GM19238 (cell line): ENCODE measurements at regions not wholly inside any gene's neighbourhood (a gene's known extent, or its start where the extent isn't known, plus 50 kb on each side); places are given as distances from the start of the nearest gene placed in this dataset.
A peak's percentile ranks its signal among the peaks of the same experiment; 100 is the strongest.
"Not testable (repeated sequence)": the region's sequence is repeated elsewhere in the genome, so short reads cannot be mapped to it uniquely, and the experiment has no call there.

Experiments
- DNase-seq: peaks from one replicate; pipeline ENCODE4 v3.0.0; 2011; ENCODE audit warnings: low spot score; ENCODE audit not compliant: insufficient read length

DNA sequence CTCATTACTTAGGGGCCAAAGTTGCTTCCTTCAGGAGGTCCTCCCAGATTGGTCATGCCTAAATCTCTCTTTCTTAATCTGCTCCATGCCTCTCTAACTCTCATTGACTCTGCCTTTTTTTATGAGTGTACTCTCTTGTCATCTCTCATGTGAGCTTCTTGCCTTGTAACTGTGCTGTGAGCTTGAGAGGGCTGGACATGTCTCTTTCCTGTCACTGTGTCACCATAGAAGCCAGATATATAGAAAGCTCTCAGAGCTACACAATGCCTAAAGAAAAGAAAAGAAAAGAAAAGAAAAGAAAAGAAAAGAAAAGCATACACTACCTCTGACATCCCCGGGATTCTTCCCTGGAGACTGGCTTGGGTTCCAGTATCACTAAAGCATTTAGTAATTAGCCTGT is 161.5 kb upstream of the SKOR2 start:
- DNase-seq = no peak

DNA sequence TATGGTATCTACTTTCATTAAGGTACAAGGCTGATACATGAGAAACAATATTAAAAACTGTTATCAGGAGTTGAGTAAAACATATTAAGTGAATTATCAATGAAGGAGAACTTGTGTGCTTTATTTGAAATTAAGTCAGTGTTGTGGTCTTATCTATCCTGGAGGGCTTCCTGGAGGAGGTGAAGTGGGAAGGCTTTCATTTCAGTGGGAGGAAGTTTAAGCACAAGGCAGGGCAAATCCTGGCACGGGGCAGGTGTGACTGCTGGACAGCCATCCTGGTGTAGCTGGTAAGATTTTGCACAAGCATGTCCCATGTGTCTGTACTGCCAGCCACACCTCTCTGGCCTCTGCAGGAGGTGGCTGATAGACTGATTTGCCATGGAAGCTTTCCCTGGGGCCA is 159.7 kb upstream of the SKOR2 start:
- no peak for DNase-seq

DNA sequence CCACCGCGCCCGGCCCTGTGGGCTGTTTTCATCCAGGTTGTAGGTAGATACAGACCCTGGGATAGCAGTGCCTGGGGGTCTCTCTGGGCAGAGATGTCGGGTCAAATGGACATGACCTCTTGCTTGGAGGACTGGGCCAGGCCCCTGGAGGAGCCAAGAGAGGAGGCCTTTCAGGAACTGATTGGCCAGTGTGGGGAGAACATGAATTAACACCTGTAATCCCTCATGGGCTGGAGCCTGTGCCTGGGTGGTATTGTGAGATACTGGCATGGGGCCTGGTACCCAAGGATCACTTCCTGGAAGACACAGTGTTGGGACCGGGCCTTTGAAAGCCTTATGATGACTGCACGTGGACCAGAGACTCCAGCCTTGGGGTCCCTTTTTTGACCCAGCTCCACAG is 158.7 kb upstream of the SKOR2 start:
- DNase-seq = no peak

DNA sequence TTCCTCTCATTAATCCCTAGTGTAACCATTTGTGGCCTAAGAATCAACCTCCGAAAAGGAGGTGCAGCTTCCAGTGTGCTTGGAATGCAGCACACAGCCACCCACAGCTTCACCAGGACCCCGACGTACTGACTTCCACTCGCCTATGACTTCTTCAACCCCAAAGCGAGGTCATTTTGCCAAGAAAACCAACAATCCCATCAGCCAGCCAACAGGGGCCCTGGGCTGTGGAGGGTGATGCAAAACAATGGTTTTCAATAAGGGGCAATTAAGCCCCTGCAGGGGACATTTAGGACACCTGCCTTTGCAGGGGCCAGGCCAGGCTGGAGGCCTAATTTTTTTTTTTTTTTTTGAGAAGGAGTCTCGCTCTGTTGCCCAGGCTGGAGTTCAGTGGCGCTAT is 158.1 kb upstream of the SKOR2 start:
- no peak for DNase-seq

DNA sequence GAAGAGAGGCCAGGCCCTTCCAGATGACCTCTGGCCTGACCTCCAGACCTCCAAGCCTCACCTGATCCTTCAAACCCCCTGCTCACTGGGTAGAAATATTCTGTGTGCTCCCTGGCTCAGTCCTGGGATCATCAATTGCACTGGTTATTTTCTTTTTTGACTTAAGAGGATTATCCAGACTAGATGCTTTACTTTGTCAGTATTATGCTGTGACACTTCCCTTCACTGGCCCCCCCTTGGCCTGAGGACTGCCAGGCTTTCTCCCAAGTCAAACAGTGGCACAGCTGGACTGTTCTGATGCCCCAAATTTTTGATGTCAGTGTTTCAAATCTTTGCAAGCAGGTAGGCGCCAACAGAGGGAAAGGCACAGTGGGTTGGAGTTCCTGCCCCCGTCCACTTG is 156.3 kb upstream of the SKOR2 start:
- DNase-seq = no peak

DNA sequence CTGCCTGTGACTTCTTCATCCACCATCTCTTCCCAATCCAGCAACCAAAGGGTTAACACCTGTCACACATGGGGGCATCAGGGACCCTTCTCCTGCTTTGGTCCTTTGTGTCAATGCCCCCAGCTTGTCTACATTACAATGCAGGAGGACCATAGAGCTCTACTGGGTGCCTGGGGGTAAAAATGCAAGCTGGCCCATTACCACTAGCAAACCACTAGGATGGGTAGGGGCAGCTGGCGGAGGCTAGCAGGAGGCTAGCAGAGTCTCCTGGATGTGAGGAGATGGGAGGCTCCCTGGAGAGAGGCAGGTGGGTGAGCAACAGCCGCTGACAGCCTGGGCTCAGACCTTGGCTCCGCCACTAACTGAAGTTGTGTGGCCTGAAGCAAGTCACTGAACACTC is 153.4 kb upstream of the SKOR2 start:
- DNase-seq = no peak

DNA sequence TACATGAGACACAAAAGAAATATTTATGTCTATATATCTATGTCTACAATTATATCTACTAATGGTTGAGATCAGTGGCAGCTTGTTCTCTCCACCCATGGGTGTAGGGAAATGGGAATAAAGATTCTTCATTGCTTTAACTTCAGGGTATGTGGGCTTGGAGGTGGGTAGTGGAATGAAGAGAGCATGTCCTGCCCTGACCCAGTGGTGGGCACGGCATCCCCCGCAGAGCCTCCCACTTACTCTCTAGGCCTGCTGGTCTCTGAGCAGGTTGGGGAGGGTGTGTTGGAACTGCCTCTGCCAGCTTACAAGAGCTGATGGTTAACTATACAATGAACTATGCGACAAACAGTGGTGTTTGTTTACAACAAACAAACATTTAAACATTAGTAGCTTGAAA is 152.5 kb upstream of the SKOR2 start:
- no peak for DNase-seq

DNA sequence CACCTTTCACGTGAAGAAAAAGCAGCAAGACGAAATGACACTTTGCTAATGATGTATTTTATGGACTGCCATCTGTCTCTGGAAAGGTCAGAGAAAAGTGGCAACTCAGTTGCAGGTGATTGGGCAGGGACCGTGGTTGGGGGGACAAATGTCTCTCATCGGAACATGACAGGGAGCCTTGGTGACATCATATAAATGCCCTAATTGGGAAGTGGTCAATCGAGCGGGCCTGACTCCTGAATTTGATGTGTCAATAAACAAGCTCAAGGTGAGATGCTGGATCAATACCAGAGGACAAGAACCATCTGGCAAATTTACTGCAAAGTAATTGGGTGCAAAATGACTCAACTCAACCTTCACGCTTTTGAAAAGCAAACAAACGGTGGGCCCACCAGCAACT is 151.9 kb upstream of the SKOR2 start:
- no peak for DNase-seq

DNA sequence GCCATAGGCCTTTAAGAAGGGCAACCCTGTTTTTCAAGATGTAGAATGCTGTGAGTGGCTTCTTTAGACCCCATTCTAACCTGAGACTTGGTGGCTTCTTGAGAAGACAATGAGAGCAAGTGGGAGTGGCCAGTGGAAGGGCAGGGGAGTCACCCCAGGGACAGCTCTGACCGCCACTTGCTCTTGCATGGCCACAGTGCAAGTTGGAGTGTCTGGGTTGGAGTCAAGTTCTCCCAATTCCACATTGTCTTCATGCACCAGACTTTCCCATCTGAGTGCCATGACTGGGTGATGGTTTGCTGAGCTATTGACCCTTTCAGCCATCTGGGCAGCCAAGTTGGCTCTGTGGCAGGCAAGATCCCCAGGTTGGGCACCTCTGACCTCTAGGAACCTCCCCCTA is 148.0 kb upstream of the SKOR2 start:
- no peak for DNase-seq

DNA sequence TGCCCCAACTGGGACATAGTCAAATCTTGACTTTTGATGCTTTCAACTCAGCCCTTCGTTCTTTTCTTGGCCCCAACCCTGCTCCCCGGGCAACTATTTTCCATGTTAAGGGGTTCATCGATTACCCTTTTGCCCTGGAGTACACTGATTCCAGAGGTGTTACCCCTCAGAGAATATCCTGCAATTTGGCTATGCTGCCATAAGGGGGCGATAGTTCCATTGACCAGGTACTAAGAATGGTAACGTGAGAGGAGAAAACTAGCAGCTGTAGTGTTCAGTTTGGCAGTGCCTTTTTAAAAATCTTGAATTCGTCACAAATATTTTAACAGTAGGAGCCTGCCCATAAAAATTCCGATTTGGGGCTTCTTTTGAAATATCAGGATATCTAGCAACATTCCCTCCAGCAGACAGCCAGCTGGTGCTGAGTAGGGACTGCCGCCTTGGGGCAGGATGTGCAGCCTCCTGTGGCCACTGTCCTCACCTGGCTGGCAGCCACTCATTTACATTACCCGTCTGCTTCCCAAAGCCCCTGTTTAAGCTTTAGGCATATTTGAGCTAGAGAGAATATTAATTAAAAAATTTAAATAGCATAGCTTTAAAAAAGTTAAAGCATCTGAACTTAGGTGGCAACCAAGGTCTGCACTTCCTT is 146.3 kb upstream of the SKOR2 start:
- peak; percentile 13 for DNase-seq

DNA sequence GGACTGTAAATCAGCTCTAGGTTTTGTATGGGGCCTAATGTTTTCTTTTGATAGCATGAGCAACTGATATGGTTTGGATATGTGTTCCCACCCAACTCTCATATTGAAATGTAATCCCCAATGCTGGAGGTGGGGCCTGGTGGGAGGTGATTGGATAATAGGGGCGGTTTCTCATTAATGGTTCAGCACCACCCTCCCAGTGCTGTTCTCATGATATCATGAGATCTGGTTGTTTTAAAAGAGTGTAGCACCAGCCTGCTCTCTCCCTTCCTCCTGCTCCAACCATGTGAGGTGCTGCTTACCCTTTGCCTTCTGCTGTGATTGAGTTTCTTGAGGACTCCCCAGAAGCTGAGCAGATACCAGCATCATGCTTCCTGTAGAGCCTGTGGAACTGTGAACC is 140.2 kb upstream of the SKOR2 start:
- no peak for DNase-seq

DNA sequence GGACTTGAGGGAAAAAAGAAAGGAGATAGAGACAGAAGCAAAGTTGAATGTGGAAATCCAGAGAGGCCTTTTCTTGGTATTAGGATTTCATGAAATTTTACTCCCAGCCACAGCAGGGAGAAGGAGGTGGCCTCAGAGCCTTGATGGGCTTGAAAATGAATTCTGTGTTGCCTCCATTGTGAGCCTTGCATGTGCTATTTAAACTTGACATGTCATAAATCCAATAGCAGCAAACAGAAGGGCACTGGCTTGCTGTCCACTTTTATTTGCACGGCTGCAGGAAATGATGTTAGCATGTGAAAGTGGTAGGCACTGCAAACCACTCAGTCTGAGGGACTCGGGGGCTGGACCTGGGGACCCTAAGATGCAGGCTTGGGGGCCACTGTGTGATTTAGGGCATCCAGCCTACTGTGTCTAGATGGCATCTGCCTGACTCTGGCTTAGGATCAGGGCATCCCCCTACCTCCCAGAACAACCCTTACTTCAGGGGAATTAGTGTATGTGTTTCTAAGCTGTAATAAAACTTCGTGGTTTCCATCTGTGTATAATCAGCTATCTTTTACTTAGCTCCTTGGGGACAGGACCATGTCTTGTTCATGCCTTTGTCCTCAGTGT is 139.1 kb upstream of the SKOR2 start:
- DNase-seq = no peak

DNA sequence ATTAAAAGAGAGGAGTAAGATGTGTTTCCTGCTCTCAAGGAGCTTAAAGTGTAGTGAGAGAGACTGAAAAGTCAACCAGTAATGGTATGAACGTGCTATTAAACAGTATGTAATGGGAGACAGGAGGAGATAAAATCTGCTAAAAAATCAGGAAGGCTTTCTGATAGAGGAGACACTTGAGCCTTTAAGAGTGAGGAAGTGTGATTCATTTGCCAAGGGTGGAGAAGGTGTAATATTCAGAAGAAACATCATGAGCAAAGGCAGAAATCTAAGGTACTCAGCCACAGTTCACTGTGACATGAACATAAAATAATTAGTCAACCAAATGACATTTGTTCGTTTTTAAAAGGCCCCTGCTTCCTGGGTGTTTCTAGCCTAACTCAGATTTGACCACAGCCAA is 137.8 kb upstream of the SKOR2 start:
- no peak for DNase-seq

DNA sequence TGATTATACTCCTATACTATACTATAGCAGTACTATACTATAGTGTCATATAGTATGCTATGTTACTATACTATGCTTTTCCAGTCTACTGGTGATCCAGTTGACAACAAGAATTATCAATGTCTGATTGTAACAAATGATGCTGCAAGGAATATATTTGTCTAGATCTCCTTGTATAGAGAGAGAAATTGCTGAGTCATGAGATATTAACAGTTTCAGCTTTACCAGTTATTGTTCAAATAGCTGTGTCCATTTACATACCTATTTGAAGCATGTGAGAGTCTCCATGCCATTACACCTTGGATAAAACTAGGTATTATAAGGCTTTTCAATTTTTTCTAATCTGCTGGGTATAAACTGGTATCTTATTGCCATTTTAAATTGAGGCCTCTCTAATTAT is 136.4 kb upstream of the SKOR2 start:
- no peak for DNase-seq

DNA sequence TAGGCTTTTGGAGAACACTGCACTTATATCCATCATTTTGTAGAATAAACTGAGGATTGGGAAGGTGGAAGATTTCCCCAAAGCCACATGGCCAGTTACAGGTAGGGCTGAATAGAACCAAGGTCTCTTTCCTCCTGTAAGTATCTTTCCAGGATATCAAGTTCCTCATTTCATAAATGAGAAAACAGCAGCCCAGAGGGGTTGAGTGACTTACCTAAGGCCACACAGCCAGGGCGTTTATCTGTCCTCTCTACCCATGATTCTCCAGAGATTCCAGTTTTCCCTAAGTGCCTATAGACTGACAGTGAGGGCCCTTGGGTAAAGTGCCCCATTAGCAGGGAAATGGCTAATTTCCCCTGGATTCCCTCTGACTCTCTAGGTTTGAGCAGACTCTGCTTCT is 132.3 kb upstream of the SKOR2 start:
- no peak for DNase-seq

DNA sequence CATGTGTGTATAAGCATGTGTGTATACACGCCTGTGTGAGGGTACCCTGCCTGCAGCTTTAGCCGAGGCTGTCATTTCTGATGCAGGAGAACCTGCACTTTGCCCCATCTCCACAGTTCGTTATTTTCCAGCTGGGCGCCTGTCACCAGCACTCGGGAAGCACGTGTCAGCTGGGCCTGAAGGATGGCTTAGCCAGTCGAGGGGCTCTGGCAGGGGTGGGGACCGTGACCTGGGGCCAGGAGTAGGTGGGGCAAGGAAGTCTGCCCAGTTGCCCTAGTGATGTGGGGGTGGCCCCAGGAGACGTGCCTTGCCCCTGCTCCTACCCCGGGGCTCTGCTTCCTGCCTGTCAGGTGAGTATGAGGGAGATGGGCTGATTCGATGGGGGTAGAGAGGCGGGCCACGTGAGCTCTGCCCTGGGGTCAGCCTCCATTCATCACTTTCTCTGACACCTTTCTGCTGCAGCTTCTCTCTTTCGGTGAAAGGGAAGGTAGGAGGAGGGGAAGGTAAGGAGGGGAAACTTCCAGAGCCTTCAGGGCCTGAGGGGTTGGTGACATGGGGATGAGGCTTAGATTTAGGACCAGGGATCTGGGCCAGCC is 130.6 kb upstream of the SKOR2 start:
- DNase-seq = no peak

DNA sequence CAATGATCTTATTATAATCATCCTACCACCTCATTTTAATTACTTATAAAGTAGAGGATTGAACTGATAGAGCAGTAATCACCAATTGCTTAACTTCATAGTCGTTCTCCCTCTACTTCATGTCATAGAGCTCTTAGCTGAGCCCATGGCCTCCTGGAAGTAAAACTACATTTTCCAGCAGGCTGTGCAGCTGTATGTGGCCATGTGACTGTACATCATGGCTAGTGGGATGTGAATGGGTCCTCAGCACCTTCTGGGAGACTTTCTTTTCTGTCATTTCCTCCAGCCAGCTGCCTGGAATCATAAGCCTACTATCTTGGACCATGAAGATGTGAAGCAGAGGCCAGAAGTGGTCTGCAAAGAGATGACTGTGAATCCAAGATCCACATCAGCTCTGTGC is 128.7 kb upstream of the SKOR2 start:
- DNase-seq = no peak

DNA sequence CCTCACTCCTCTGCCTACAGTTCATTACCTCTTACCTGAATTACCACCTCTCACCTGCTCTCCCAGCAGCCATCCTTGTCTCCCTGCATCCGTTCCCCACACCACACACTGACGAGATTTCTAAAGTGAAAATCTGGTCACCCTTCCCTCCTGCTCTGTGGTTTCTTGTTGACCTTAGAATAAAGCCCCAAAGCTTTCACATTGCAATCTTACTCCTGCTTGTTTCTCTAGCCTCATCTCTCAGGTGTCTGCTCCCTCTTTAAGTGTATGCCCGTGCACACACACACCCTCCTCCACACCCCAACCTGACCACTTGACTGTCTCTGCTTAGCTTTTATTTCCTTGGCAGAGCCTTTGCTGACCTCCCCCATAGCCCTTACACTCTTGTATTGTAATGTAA is 122.0 kb upstream of the SKOR2 start:
- no peak for DNase-seq

DNA sequence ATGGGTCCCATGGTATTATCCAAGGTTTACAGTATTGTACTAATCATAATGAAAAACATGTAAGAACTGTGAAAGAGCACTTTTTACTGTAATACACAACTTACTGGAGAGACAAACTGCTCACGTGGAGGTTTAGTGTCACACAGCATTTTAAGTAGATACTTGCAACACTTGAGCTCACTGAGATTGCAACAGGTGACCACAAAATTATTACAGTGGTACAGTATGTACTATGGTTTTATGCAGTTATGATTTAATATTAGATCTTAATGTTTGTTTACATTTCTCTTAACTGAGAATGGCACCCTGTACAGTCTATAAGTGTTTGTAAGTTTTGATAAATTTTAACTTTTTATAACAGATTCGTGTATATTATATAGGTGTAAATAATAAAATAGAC is 118.6 kb upstream of the SKOR2 start:
- DNase-seq = no peak

DNA sequence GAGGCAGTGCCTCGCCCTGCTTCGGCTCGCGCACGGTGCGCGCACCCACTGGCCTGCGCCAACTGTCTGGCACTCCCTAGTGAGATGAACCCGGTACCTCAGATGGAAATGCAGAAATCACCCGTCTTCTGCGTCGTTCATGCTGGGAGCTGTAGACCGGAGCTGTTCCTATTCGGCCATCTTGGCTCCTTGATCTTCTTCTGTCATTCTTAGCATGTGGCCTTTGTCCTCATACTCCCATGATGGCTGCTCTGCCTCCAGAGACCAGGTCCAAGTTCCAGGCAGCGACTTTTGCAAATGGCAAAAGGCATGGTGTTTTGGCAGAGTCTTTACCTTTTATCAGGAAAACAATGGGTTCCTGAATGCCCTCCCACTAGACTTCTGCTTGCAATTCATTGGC is 102.6 kb upstream of the SKOR2 start:
- DNase-seq = not testable (repeated sequence)

DNA sequence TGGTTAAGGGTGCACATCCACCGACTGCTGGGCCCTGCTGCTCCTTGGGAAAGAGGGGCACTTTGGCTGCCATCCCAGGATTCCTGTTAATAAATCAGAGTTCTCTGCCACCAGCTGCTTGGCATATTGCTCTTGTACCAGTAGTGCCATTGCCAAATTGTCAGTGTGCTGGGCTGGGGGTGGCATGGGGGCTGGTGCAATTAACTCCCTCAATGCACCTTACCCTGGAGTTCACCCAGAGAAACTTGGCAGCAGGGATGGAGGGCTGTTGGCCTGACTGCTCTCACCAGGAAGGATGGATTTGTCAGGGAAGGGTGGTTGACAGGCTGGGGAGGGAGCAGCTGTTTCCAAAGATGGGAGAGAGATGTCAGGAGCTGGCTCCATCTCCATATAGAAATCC is 94.6 kb upstream of the SKOR2 start:
- no peak for DNase-seq

DNA sequence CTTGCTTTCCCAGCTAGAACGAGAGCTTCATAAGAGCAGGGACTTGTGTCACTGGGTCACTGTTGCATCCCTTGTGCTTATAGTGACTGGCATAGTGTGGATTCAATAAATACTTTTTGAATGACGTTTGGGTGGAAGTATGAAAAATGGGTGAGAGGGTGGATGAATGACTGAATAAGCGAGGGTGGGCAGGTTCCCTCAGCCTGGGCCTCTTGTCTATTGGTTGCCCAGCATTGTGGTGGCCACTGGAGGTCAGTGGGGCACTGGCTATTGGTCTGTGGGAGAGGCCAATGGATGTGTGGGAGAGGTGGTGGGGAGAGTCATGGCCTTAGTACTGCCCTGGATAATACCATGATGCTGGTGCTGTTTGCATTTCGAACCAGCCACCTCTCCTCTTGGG is 93.8 kb upstream of the SKOR2 start:
- no peak for DNase-seq

DNA sequence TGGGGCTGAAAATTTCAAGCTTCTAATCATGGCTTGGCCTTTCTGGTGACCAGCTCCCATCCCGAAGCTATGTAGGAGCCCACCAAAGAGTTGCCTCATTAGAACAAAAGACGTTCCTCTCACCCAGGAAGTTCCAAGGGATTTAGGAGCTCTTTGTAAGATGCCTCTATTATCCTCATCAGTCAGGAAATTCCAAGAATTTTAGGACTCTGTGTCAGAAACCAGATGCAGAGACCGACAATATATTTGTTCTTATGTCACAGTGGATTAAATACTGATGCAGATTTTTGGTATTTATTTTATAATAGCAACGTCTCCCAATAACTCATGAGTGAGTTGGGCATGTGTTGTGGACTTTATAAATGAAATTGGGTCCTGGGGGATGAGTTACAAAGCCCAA is 91.8 kb upstream of the SKOR2 start:
- DNase-seq = no peak
